T-cell (primary cell): ENCODE measurements at regions not wholly inside any gene's neighbourhood (a gene's known extent, or its start where the extent isn't known, plus 50 kb on each side); places are given as distances from the start of the nearest gene placed in this dataset.

Experiments
- ATAC-seq, 4 experiments: fragments of 200-7000 bp in 3 of 4; fragments of 150-1000 bp in 1 of 4; cut with Tn5 transposase; replicated peaks in 1 of 4; 1 replicate in 3 of 4; 2 replicates in 1 of 4; pipeline ENCODE4 v1.10.0; 2021; ENCODE audit warnings: moderate library complexity in 3 of 4, mild to moderate bottlenecking in 2 of 4, moderate number of reproducible peaks in 1 of 4
- CTCF ChIA-PET, 2 donors: fragments of 300-600 bp; sonication (Branson Sonifier 250); formaldehyde crosslinking; loops; one replicate each; lab custom pipeline; 2022; ENCODE audit warnings: antibody characterized with exemption in 2 of 2; lab: Charles Lee
- POLR2A ChIA-PET, 2 donors: fragments of 300-600 bp; sonication (Branson Sonifier 250); formaldehyde crosslinking; loops; one replicate each; lab custom pipeline; 2022; ENCODE audit warnings: antibody characterized with exemption in 2 of 2; lab: Charles Lee
- DNase-seq, 35 experiments: peaks; one replicate each; pipeline versions ENCODE4 v3.0.0 to v3.0.0-alpha.2; 2013 to 2023
- H3K27ac ChIP-seq: one replicate; pipeline ENCODE4 v1.5.1; 2013; ENCODE audit warnings: low read length
- H3K27me3 ChIP-seq, 2 experiments: replicated peaks in 1 of 2; 1 replicate in 1 of 2; 2 replicates in 1 of 2; pipeline versions ENCODE4 v1.6.1 to v1.7.0; 2013; ENCODE audit warnings: low read length in 1 of 2, mixed read lengths in 1 of 2; ENCODE audit not compliant: control insufficient read depth in 2 of 2, insufficient read depth in 2 of 2; ENCODE audit errors: extremely low read depth in 1 of 2
- H3K36me3 ChIP-seq, 2 donors: 1 replicate in 1 of 2; 2 replicates in 1 of 2; pipeline versions ENCODE4 v1.6.1 to v1.7.0; 2013; ENCODE audit warnings: low read length in 1 of 2; ENCODE audit not compliant: control insufficient read depth in 2 of 2, insufficient read depth in 1 of 2; ENCODE audit errors: extremely low read depth in 1 of 2
- H3K4me1 ChIP-seq, 2 experiments: 1 replicate in 1 of 2; 2 replicates in 1 of 2; pipeline versions ENCODE4 v1.6.1 to v1.7.0; 2013; ENCODE audit warnings: low read length in 2 of 2, mixed read lengths in 1 of 2; ENCODE audit not compliant: insufficient read depth in 2 of 2, control insufficient read depth in 1 of 2; ENCODE audit errors: extremely low read depth in 1 of 2
- H3K4me3 ChIP-seq, 2 donors: 1 replicate in 1 of 2; 2 replicates in 1 of 2; pipeline versions ENCODE4 v1.5.1 to v1.7.0; 2013; ENCODE audit warnings: mild to moderate bottlenecking in 2 of 2, low read length in 1 of 2, moderate library complexity in 1 of 2; ENCODE audit not compliant: control insufficient read depth in 1 of 2; ENCODE audit errors: extremely low read depth in 1 of 2
- H3K9me3 ChIP-seq: 2 replicates; pipeline ENCODE4 v1.7.0; 2013
- H3K27ac Mint-ChIP-seq, 2 donors: one replicate each; pipeline ENCODE4 v1.8.0; 2020 to 2021; ENCODE audit warnings: mild to moderate bottlenecking in 2 of 2, mixed read lengths in 2 of 2
- H3K27me3 Mint-ChIP-seq, 2 donors: one replicate each; pipeline ENCODE4 v1.8.0; 2021 to 2022; ENCODE audit warnings: mixed read lengths in 2 of 2
- H3K36me3 Mint-ChIP-seq: one replicate; pipeline ENCODE4 v1.8.0; 2021; ENCODE audit warnings: mixed read lengths
- H3K4me1 Mint-ChIP-seq, 3 donors: one replicate each; pipeline ENCODE4 v1.8.0; 2020 to 2022; ENCODE audit warnings: mixed read lengths in 3 of 3, mild to moderate bottlenecking in 1 of 3
- H3K4me3 Mint-ChIP-seq, 3 donors: one replicate each; pipeline ENCODE4 v1.8.0; 2020 to 2022; ENCODE audit warnings: mild to moderate bottlenecking in 3 of 3, mixed read lengths in 3 of 3, moderate library complexity in 3 of 3
- H3K9me3 Mint-ChIP-seq, 3 donors: one replicate each; pipeline ENCODE4 v1.8.0; 2020 to 2022; ENCODE audit warnings: mixed read lengths in 3 of 3
- WGBS: methylation state at CpG from one replicate; pipeline ENCODE4 v1.1.5; 2013; ENCODE audit warnings: missing lambda C conversion rate; ENCODE audit not compliant: insufficient coverage; 5-methylcytosine and 5-hydroxymethylcytosine counted together

GRCh38 chr4:16439768-16440167 lies 213.5 kb upstream of the TAPT1 start:
- no peak for ATAC-seq
- POLR2A ChIA-PET: no interaction called here
- Histone ChIP-seq H3K4me3 (no peak overlapping the region), H3K4me1 (no peaks in the 10 kb centered on the region), H3K27me3 (no peaks in the 10 kb centered on the region), H3K27ac (no peak overlapping the region), H3K36me3 (no peaks in the 10 kb centered on the region), H3K9me3 (no peaks in the 10 kb centered on the region)
- WGBS: 75% methylated on average over 1 of the region's 1 CpG
- H3K27me3 Mint-ChIP-seq: peaks cover 1 to 3% of the 10 kb centered on the region in 2 donors
- no peak for DNase-seq
- CTCF ChIA-PET: no interaction called here
- no peak overlapping the region for H3K27ac Mint-ChIP-seq
- H3K4me1 Mint-ChIP-seq: no peaks in the 10 kb centered on the region
- peaks cover 5 to 12% (median 11%) of the 10 kb centered on the region in 3 donors for H3K9me3 Mint-ChIP-seq
- H3K4me3 Mint-ChIP-seq: no peak overlapping the region
- no peaks in the 10 kb centered on the region for H3K36me3 Mint-ChIP-seq

DNA sequence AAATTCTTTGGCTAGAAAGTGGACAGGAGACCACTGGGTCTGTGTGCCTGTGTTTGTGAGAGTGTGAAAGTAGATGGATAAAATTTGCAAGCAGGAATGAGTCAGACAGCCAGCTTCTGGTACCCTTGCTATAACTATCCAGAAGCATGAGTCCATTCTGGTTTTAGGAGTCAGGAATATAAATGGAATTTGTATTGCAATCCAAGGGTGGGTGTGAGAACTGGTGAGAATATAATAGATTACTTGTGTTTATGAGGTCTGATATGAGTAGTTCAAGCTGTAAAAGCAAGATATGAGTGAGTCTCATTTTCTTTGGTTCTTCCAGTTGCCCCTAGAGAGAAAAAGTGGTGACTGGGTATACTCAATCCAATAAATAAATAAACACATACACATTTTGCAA lies 212.7 kb upstream of the TAPT1 start:
- Histone ChIP-seq H3K4me1 (no peaks in the 10 kb centered on the region), H3K9me3 (no peaks in the 10 kb centered on the region), H3K27me3 (no peaks in the 10 kb centered on the region), H3K4me3 (no peak overlapping the region), H3K36me3 (no peaks in the 10 kb centered on the region), H3K27ac (no peak overlapping the region)
- DNase-seq (no peak), ATAC-seq (no peak)
- Mint-ChIP-seq H3K27me3 (peaks cover 1 to 3% of the 10 kb centered on the region in 2 donors), H3K9me3 (peaks cover 5 to 12% (median 11%) of the 10 kb centered on the region in 3 donors), H3K27ac (no peak overlapping the region), H3K4me1 (no peaks in the 10 kb centered on the region), H3K4me3 (no peak overlapping the region), H3K36me3 (no peaks in the 10 kb centered on the region)
- CTCF ChIA-PET: no interaction called here
- POLR2A ChIA-PET: no interaction called here

GRCh38 chr4:16437836-16438235 lies 211.6 kb upstream of the TAPT1 start:
- no peaks in the 10 kb centered on the region for H3K27me3 ChIP-seq
- WGBS: 100% methylated on average over 1 of the region's 2 CpGs
- Mint-ChIP-seq H3K27me3 (peaks cover 3% of the 10 kb centered on the region in 2 donors), H3K4me3 (no peak overlapping the region), H3K9me3 (peaks cover 5 to 12% (median 11%) of the 10 kb centered on the region in 3 donors), H3K36me3 (no peaks in the 10 kb centered on the region), H3K27ac (no peak overlapping the region), H3K4me1 (no peaks in the 10 kb centered on the region)
- CTCF ChIA-PET: interaction anchor here in 1 of 2 donors (0.7 kb wide), 1 partner anchor 9 kb away, joined by 3 read pairs; no protein-coding TSS in a partner anchor
- H3K9me3 ChIP-seq: no peaks in the 10 kb centered on the region
- no peak overlapping the region for H3K4me3 ChIP-seq
- POLR2A ChIA-PET: no interaction called here
- ATAC-seq (no peak), DNase-seq (no peak)
- no peak overlapping the region for H3K27ac ChIP-seq
- no peaks in the 10 kb centered on the region for H3K36me3 ChIP-seq
- H3K4me1 ChIP-seq: no peaks in the 10 kb centered on the region

DNA sequence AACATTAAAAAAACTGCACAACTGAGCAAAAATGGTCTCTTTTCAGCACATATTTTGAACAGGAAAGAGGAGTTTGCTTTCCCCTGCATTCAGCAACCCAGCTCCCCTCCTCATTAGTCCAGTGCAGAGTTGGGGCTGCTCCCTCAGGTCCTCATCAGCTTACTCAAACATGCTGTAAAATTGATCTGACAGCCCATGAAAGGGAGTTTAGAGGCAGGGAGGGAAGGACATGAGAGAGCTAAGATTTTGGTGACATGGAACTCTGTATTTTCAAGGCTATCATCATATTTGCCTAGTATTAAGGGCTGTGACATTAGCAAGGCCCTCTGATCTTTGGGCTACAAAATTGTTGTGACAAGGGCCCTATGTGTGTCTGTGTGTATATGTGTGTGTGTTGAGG lies 205.6 kb upstream of the TAPT1 start:
- Mint-ChIP-seq H3K4me1 (no peaks in the 10 kb centered on the region), H3K27ac (no peak overlapping the region), H3K36me3 (no peaks in the 10 kb centered on the region), H3K9me3 (no peaks in the 10 kb centered on the region), H3K27me3 (peaks cover 7 to 15% of the 10 kb centered on the region in 2 donors), H3K4me3 (no peak overlapping the region)
- no peak for ATAC-seq
- Histone ChIP-seq H3K27ac (no peak overlapping the region), H3K36me3 (no peaks in the 10 kb centered on the region), H3K27me3 (no peaks in the 10 kb centered on the region), H3K9me3 (no peaks in the 10 kb centered on the region), H3K4me1 (no peaks in the 10 kb centered on the region), H3K4me3 (no peak overlapping the region)
- ChIA-PET CTCF (no interaction called here), POLR2A (no interaction called here)
- DNase-seq: no peak

GRCh38 chr4:16418814-16419213 lies 192.5 kb upstream of the TAPT1 start:
- Histone ChIP-seq H3K9me3 (no peaks in the 10 kb centered on the region), H3K36me3 (no peaks in the 10 kb centered on the region), H3K27me3 (no peaks in the 10 kb centered on the region), H3K27ac (no peak overlapping the region), H3K4me1 (no peaks in the 10 kb centered on the region), H3K4me3 (no peak overlapping the region)
- H3K9me3 Mint-ChIP-seq: peaks cover 0 to 8% (median 0%) of the 10 kb centered on the region in 3 donors
- no peaks in the 10 kb centered on the region for H3K4me1 Mint-ChIP-seq
- ATAC-seq (no peak), DNase-seq (no peak)
- H3K27me3 Mint-ChIP-seq: no peaks in the 10 kb centered on the region
- CTCF ChIA-PET: no interaction called here
- H3K4me3 Mint-ChIP-seq: no peak overlapping the region
- H3K36me3 Mint-ChIP-seq: no peaks in the 10 kb centered on the region
- POLR2A ChIA-PET: no interaction called here
- H3K27ac Mint-ChIP-seq: no peak overlapping the region

DNA sequence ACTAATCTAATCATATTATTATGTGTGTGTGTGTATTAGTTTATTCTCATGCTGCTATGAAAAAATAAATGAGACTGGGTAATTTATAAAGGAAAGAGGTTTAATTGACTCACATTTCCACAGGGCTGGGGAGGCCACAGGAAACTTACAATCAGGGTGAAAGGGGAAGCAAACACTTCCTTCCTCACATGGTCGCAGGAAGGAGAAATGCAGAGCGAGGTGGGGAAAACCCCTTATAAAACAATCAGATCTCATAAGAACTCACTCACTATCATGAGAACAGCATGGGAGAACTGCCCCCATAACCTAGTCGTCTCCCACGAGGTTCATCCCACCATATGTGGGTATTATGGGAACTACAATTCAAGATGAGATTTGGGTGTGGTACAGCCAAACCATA lies 190.9 kb upstream of the TAPT1 start:
- ATAC-seq (no peak), DNase-seq (no peak)
- H3K36me3 Mint-ChIP-seq: no peaks in the 10 kb centered on the region
- H3K4me3 ChIP-seq: no peak overlapping the region
- no peaks in the 10 kb centered on the region for H3K27me3 ChIP-seq
- H3K4me1 ChIP-seq: no peaks in the 10 kb centered on the region
- H3K27me3 Mint-ChIP-seq: no peaks in the 10 kb centered on the region
- H3K27ac Mint-ChIP-seq: no peak overlapping the region
- no peak overlapping the region for H3K4me3 Mint-ChIP-seq
- H3K9me3 ChIP-seq: no peaks in the 10 kb centered on the region
- no peak overlapping the region for H3K27ac ChIP-seq
- CTCF ChIA-PET: no interaction called here
- peaks cover 0 to 8% (median 0%) of the 10 kb centered on the region in 3 donors for H3K9me3 Mint-ChIP-seq
- H3K36me3 ChIP-seq: no peaks in the 10 kb centered on the region
- WGBS: no CpG with 5 or more reads among the region's 4 CpGs
- POLR2A ChIA-PET: no interaction called here
- no peaks in the 10 kb centered on the region for H3K4me1 Mint-ChIP-seq

GRCh38 chr4:16416601-16417000 lies 190.3 kb upstream of the TAPT1 start:
- Mint-ChIP-seq H3K9me3 (peaks cover 0 to 8% (median 0%) of the 10 kb centered on the region in 3 donors), H3K4me3 (no peak overlapping the region), H3K27ac (no peak overlapping the region), H3K4me1 (no peaks in the 10 kb centered on the region), H3K27me3 (no peaks in the 10 kb centered on the region), H3K36me3 (no peaks in the 10 kb centered on the region)
- POLR2A ChIA-PET: no interaction called here
- no peaks in the 10 kb centered on the region for H3K9me3 ChIP-seq
- ATAC-seq (no peak), DNase-seq (no peak)
- H3K4me3 ChIP-seq: no peak overlapping the region
- no peaks in the 10 kb centered on the region for H3K36me3 ChIP-seq
- H3K27me3 ChIP-seq: no peaks in the 10 kb centered on the region
- no peaks in the 10 kb centered on the region for H3K4me1 ChIP-seq
- CTCF ChIA-PET: no interaction called here
- H3K27ac ChIP-seq: no peak overlapping the region
